ACHN (cell line): ENCODE measurements at regions not wholly inside any gene's neighbourhood (a gene's known extent, or its start where the extent isn't known, plus 50 kb on each side); places are given as distances from the start of the nearest gene placed in this dataset.

Experiments used
- DNase-seq: peaks from one replicate; pipeline ENCODE4 v3.0.0-alpha.2; 2015
- in situ Hi-C: cut with HindIII; loops from 2 replicates; pipeline ENCODE4 v1.10.0; 2017; ENCODE audit warnings: low sequenced_read_pairs, low pct_ligation_motif_present, low pct_unique_long_range_greater_than_20kb

GRCh38 chr5:82821846-82822633, 255.2 kb downstream of the TMEM167A start:
- in situ Hi-C loops: no loop called here
- no peak for DNase-seq

- in situ Hi-C loops: no loop called here
- DNase-seq: no peak
Observed at GRCh38 chr5:82820961-82821845, 256.0 kb downstream of the TMEM167A start.

- in situ Hi-C loops: no loop called here
- DNase-seq: no peak
Observed at GRCh38 chr5:82820188-82820587, 257.0 kb downstream of the TMEM167A start.

- no peak for DNase-seq
- in situ Hi-C loops: no loop called here
Observed at GRCh38 chr5:82817897-82818676, 259.1 kb downstream of the TMEM167A start.

GRCh38 chr5:82816926-82817325, 260.3 kb downstream of the TMEM167A start:
- DNase-seq: no peak
- in situ Hi-C loops: no loop called here

- in situ Hi-C loops: no loop called here
Observed at GRCh38 chr5:82815871-82816270, 261.3 kb downstream of the TMEM167A start.

GRCh38 chr5:82813861-82814260, 263.3 kb downstream of the TMEM167A start:
- in situ Hi-C loops: no loop called here
- DNase-seq: no peak

More at GRCh38 chr5:82815871-82816270, 261.3 kb downstream of the TMEM167A start:
- no peak for DNase-seq

- no peak for DNase-seq
- in situ Hi-C loops: no loop called here
Observed at GRCh38 chr5:82812575-82812974, 264.6 kb downstream of the TMEM167A start.

GRCh38 chr5:82811490-82811889, 265.7 kb downstream of the TMEM167A start:
- no peak for DNase-seq
- in situ Hi-C loops: no loop called here

- in situ Hi-C loops: no loop called here
- no peak for DNase-seq
Observed at GRCh38 chr5:82809420-82810143, 267.6 kb downstream of the TMEM167A start.

- in situ Hi-C loops: no loop called here
- DNase-seq: no peak
Observed at GRCh38 chr5:82808960-82809359, 268.2 kb downstream of the TMEM167A start.

- in situ Hi-C loops: no loop called here
- DNase-seq: no peak
Observed at GRCh38 chr5:82807021-82807420, 270.2 kb downstream of the TMEM167A start.

- no peak for DNase-seq
- in situ Hi-C loops: no loop called here
Observed at GRCh38 chr5:82806513-82806912, 270.7 kb downstream of the TMEM167A start.

GRCh38 chr5:82804155-82804690, 273.0 kb downstream of the TMEM167A start:
- DNase-seq: no peak
- in situ Hi-C loops: no loop called here

GRCh38 chr5:82802954-82803353, 274.2 kb downstream of the TMEM167A start:
- in situ Hi-C loops: no loop called here
- DNase-seq: no peak

- in situ Hi-C loops: no loop called here
- no peak for DNase-seq
Observed at GRCh38 chr5:82800826-82801225, 276.4 kb downstream of the TMEM167A start.

- in situ Hi-C loops: no loop called here
- DNase-seq: no peak
Observed at GRCh38 chr5:82799361-82800077, 277.7 kb downstream of the TMEM167A start.
